Posterior vena cava (tissue), 2 donors: ENCODE measurements at regions not wholly inside any gene's neighbourhood (a gene's known extent, or its start where the extent isn't known, plus 50 kb on each side); places are given as distances from the start of the nearest gene placed in this dataset.

ENCODE experiments used
- DNase-seq: peaks from one replicate; pipeline ENCODE4 v3.0.0-alpha.2; 2020; ENCODE audit warnings: low spot score
- intact Hi-C, 2 donors: fragments of 100-400 bp; cut with DNase I; formaldehyde crosslinking; loops; one replicate each; pipeline versions ENCODE4 v1.14.1 to v1.14.2; 2022 to 2023
- donor health status: DM: yes; HTN: yes; CAD: no.
- donor health status: DM: yes; HTN: yes; CAD: no.

- intact Hi-C loops: no loop called here
- DNase-seq: no peak
Observed at GRCh38 chr21:14874379-14874778, 190.4 kb downstream of the NRIP1 start.

GRCh38 chr21:14871861-14872260 lies 192.9 kb downstream of the NRIP1 start:
- intact Hi-C loops: no loop called here
- no peak for DNase-seq

GRCh38 chr21:14870853-14871149 lies 194.0 kb downstream of the NRIP1 start:
- no peak for DNase-seq
- intact Hi-C loops: no loop called here

DNA sequence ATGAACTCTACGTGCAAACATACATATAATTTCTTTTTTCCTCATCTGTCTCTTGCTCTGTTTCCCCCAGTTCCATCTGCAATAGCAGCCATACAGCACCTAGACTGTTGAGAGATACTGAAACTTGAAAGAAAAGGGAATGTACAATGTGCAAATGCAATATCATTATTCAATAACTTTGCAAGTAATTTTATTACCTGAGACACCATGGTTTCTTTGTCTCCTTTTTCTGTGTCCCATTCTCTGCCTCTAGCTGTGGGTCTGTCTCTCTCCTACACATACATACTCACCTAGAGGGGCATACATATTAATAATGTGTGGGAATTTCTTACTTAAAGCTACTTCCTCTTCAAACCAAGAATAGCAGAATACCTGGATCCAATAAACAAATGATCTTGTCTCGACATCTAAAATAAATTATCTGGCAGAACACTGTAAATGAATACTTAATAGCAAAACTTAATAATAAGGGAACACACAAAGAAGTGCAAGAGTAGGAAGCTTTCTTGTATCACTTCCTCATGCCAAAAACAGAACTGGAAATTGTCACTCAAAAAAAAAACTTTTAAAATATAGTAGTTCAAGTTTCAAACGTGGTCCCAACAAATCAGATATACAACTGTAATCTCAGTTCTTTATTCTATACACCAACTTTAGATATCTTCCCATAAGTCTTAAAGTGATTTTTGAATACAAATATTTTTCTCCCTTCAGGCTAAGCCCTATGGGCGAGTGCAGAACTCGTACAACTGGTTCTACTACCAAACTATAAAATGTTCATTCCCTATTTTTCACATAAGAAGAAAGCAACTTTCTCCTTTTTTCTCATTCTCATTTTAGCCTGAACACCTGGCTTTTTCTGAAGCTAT lies 194.6 kb downstream of the NRIP1 start:
- intact Hi-C loops: loop anchor here (1.0 to 10.0 kb wide), 2 partner anchors 12 to 615 kb away; no protein-coding TSS in a partner anchor
- no peak for DNase-seq

DNA sequence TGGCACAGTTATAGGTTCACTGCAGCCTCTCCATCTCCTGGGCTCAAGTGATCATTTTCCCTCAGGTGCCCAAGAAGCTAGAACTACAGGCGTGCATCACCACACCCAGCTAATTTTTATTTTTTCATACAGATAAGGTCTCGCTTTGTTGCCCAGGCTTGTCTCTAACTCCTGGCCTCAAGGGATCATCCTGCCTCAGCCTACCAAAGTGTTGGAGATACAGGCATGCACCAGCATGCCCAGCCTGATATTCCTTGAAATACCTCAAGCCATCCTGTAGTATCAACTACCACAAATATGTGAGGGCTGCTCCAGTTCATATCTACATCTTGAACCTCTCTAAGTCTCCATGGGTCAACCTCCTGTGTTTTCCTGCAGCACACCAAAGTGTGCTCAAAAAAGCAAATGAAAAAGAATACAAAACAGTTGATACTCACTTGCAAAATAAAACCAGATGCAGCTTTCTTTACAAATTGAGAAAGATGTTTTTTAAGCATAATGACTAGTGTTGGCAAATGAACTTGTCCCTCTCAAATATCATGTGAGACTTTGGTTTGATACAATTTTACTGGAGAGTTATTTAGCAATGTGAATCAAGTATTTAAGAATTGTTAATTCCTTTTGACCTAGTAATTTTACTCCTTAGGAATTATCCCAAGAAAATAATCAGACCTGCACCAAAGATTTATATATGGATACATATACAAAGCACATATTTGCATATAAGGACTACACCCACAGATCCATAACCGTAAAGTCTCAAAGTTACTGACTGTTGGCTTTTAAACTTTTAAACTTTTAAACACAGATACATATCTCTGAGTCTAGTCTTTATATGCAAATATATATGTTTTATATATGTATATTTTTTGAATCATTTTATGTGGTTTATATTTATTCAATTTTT lies 197.7 kb downstream of the NRIP1 start:
- DNase-seq: no peak
- intact Hi-C loops: loop anchor here (10.0 kb wide), 1 partner anchor 618 kb away; no protein-coding TSS in a partner anchor

DNA sequence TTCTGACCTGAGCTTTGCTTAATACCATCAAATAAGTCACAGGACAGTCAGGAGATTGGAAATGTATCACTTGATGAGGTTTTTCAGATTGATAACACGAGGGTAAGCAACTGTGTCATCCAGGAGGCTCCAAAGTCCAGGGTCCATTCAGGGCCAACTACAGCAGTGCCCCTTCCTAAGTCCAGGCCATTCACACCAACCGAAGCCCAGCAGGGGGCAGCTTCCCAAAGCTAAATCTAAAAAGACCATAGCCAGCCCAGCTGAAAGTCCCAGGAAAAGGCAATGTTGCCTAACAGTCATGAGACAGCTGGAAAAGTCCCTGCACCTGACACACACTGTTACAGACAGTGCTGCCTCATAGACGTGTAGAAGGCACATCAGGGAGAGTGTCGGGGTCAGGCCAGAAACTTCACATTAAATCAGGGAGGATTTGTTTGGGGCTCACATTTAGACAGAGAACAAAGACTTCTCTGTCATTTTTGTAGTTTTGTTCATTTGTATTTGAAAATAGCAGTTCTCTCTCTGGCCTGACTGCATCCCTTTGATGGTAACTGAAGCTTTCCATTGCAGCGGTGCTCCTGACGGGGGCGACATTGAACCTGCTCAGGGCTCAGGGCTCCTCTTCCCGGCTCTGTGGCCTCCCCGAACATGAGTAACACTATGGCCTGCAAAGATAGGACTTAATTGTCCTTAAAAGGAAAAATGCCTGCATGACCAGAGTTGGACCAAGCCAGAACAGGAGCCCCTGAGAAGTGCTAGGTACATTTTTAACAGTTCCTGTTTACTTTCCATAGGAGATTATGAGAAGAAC lies 200.4 kb downstream of the NRIP1 start:
- intact Hi-C loops: loop anchor here (10.0 kb wide), 1 partner anchor 620 kb away; no protein-coding TSS in a partner anchor

DNA sequence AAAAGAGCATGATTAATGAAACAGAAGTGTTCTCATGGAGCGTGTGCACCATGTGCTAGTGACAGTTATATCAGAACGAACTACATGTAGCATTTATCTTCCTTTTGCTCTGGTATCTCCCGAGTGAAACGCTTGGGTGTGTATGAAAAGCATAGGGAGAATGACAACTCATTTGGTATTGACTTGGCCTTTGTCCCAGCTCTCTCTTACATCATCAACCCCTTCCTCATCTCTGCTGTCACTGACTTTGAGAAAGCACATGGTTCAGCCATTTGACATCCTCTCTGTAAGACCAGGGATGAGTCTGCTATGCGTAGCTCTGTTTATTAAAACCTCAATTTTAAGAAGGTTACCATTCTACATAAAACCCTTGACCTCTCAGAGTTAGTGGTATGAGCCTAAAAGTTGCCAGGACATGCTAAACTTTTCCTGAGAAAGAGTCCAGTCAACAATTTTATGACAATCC lies 201.0 kb downstream of the NRIP1 start:
- intact Hi-C loops: loop anchor here (10.0 kb wide), 1 partner anchor 621 kb away; no protein-coding TSS in a partner anchor
- no peak for DNase-seq

More for the DNA sequence above, 200.4 kb downstream of the NRIP1 start:
- DNase-seq: peak; percentile 89

DNA sequence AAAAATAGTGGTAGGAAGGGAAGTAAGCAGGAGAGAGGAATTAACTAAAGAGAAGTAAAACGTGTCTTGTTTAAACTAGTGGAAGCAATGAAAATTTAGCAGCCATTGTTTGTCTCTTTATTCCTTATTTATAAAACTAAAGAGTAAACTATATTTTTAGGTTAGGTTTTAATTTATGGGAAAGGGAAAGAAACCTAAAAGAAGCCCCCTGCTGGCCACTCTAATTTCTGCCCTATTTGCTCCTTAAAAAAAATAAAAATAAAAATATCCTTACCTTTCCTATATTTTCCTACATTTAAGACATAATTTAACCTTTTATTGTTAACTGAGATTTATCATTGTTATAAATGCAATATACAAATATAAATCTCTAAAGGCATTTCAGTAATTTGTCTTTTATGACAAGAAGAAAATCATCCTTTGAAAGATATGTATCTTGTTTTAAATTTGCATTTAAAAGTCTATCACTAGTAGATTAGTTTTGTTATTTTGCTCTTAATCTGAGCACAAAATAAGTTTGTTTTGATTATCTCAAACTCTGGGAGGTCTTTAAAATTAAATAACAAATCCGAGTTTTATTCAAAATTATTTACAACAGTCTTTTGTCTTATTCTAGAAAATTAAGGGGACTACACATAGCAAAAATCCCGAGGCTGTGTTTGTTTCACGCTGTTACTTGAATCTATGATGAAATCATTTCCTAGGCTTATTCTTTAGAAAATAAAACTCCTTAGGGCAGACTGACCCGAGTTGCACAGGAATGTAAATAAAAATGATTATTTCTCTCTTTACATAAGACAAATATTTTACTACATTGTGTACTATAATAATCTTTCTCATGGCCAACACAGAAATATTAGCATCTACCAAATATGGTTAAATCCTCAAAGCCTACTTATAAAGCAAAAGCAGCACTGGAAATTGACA lies 201.7 kb downstream of the NRIP1 start:
- intact Hi-C loops: loop anchor here (10.0 kb wide), 1 partner anchor 622 kb away; no protein-coding TSS in a partner anchor

DNA sequence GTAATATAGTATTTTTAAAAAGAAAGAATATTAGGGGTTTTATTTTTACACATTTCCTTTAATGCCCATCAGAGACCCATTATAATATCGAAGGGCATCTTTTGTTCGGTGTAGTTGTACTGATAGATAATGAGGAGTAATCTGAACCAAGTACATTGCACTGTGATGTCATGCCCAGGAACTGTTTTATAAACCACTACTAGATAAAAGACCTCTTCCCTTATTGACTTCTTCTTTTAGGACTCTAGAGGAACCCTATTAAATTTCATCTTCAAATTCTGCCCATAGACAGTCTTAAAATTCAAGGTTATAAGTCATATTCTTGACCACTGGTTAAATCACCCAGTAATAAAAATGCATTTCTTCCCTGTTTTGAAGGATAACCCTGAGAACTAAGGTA lies 206.5 kb downstream of the NRIP1 start:
- DNase-seq: no peak
- intact Hi-C loops: no loop called here

More for the DNA sequence above, 201.7 kb downstream of the NRIP1 start:
- DNase-seq: no peak

DNA sequence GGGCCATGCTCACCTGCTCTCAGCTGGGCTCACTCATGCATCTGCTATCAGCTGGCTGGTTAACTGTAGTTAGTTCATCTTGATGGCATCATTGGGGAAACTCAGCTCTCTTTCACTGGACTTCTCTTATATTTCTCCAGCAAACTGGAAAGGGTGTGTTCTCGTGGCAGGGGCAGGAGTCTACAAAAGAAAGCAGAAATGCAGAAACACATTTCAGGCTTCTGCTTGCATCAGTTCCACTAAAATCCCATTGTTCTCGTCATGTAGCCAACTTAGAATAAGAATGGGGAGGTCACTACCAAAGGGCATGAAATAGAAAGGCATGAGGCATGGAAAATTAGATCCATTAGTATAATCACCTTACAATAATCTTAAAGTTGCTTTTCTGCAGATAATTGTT lies 207.3 kb downstream of the NRIP1 start:
- no peak for DNase-seq

DNA sequence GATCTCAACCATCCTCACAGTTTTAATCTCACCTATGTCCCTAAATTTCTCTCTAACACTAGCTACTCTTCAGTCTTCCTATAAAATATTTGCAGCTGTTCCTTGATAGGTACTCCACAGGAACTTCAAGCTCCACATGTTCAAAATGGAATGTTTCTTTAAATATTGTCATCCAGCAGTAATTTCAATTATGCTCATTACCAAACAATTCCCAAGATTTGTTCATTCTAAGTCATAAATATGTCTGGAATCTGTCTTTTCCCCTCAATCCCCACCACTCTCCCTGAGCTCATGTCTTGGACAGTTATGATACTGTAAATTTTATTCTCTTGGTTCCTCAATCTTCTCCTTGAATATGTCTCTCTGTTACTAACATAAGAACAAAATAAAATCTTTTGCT lies 214.4 kb downstream of the NRIP1 start:
- no peak for DNase-seq
- intact Hi-C loops: no loop called here

More for the DNA sequence above, 207.3 kb downstream of the NRIP1 start:
- intact Hi-C loops: no loop called here

DNA sequence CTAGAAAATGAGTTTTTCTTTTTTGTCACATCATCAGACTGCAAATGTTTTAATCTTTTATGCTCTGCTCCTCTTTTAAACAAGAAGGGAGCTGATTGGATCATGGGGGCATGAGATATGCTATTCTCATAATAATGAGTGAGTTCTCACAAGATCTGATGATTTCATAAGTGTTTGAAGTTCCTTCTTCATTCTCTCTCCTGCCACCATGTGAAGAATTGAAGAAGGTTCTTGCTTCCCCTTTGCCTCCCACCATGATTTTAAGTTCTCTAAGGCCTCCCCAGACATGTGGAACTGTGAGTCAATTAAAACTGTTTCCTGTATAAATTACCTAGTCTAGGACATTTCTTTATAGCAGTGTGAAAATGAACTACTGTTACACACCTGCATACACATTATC lies 218.2 kb downstream of the NRIP1 start:
- intact Hi-C loops: no loop called here
- DNase-seq: no peak

GRCh38 chr21:14844001-14844400 lies 220.8 kb downstream of the NRIP1 start:
- intact Hi-C loops: no loop called here

DNA sequence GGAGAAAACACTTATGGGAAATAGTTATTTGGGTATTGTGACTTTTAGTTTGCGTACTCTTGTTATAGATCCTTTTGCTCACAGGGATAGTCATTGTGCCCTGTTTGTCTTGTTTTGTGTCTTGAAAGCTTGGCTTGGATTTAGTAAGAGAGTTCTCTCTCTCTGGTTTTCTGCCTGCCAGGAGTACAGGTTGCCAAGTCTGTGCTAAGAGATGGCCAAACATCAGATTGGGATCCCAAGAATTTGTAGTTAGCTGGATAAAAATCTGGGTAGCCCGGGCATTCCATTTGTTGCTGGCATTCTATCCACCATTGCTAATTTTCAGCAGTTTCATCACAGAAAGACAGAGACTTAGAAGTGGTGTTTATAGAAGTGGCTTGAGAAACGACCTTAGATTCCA lies 222.2 kb downstream of the NRIP1 start:
- DNase-seq: no peak
- intact Hi-C loops: no loop called here

More at GRCh38 chr21:14844001-14844400, 220.8 kb downstream of the NRIP1 start:
- no peak for DNase-seq

DNA sequence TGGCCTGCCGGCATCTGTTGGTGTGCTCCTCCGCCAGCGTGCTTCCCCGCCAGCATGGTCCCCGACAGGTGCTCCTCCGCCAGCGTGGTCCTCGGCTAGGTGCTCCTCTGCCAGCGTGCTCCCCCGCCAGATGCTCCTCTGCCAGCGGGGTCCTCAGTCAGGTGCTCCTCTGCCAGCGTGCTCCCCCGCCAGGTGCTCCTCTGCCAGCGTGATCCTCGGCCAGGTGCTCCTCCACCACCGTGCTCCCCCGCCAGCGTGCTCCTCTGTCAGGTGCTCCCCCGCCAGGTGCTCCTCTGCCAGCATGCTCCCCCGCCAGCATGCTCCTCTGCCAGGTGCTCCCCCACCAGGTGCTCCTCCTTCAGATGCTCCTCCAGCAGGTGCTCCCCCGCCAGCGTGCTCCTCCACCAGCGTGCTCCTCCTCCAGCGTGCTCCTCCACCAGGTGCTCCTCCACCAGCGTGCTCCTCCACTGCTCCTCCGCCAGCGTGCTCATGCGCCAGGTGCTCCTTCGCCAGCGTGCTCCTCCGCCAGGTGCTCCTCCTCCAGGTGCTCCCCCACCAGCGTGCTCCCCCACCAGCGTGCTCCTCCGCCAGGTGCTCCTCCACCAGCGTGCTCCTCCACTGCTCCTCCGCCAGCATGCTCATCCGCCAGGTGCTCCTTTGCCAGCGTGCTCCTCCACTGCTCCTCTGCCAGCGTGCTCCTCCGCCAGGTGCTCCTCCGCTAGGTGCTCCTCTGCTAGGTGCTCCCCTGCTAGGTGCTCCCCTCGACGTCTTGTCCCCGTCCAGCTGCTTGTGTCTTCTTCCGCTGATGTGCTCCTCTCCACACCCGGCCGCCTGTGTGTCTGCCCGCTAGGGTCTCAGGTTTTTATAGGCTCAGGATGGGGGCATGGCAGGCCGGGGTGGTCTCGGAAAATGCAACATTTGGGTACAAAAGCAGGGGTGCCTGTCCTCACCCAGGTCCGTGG lies 223.0 kb downstream of the NRIP1 start:
- DNase-seq: no peak
- intact Hi-C loops: no loop called here

- intact Hi-C loops: no loop called here
- no peak for DNase-seq
Observed at GRCh38 chr21:14838400-14838799, 226.4 kb downstream of the NRIP1 start.

DNA sequence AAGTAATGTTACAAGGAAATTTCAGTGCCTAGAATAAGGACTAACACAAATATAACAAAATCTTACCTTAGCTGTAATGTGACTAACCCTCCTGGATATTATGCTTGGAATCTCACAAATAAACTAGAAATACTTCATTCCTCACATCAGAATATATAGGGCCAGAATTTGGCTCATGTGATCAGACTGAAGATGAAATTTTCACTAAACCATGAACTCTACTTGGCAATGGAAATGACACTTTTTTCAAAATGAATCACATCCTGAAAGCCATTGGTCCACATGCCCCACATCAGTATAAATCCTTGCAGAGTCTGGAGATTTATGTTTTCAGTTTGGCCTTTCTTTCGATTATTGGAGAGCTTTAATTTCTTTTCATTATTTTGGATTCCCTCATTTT lies 227.8 kb downstream of the NRIP1 start:
- intact Hi-C loops: no loop called here
- no peak for DNase-seq
